Hematopoietic multipotent progenitor cell treated with erythropoietin and hydrocortisone succinate and interleukin-3 and kit ligand, for 4 days (in vitro differentiated cells): ENCODE measurements at regions not wholly inside any gene's neighbourhood (a gene's known extent, or its start where the extent isn't known, plus 50 kb on each side); places are given as distances from the start of the nearest gene placed in this dataset.

Source experiments
- DNase-seq: peaks from one replicate; pipeline ENCODE4 v3.0.0-alpha.2; 2015

- peak; percentile 17 for DNase-seq
Observed at GRCh38 chr11:43576320-43576802, 104.2 kb upstream of the HSD17B12 start.

GRCh38 chr11:43576803-43577521 lies 103.6 kb upstream of the HSD17B12 start:
- DNase-seq, result peak; percentile 74

DNA sequence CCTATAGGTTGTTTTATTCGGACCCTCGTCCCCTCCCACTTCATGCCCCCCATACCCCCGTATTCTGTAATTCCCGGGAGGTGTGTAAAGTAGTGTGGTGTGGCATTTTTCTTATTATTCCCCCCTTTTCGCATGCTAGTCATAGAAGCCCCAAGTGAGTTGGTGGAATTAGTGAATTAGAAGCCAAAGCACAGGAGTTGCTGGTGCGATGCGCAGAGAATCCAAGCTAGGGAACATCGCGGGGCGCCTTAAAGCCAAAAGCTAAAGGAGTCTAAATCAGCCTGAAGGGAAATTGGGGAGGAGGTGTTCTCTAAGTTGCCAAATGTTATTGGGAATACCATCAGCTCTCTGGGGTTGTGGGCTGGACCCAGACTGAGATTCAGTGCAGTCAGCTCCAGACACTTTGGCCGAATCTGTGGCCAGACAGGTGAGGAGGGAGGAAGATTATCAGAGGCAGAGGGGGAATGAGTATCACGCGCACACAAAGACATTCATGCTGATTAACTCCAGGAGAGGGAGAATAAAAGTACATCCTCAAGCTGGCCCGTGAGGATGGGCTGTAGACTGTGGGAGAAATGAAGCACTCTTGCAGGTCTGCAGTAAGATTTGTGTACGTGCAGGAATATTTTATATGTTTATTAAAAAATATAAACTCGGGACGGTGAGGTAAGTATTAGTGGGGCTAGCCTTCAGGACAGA lies 102.8 kb upstream of the HSD17B12 start:
- no peak for DNase-seq

DNA sequence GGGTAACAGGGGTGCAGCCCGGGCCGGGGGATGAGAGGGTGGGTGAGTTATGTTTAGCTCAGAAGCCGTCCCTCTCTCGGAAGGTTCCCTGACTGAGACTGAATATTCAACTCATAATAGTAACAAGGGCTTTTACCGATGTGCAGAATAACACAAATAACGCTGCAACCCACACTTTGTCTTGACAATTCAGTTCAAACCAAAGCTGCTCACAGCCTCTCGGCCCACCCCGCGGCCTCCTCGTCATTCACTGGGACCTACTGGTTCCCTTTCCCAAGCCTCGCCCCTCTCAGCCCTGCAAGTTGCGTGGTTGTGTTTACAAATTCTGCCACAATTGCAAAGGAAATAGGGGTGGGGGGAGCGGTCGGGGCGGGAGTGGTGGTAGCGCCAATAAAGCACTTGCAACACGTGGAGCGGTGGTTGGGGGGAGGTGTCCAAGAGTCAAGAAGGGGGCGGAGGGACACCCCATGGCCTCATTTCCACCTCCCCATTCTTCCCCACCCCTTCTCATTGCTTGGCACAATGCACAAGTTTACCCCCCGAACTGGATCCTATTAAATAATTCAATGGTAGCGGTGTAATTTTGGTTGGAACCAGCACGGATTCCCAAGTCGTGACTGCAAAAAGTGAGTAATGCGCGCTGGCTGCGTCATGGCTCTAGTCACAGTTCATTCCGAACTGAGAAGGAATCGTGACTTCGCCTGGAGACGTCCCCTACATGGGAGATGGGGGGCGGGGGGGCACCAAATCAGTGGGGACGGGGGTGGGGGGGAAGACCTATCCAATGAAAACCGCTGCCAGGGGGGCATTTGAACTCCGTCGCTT lies 102.0 kb upstream of the HSD17B12 start:
- peak; percentile 15 for DNase-seq

DNA sequence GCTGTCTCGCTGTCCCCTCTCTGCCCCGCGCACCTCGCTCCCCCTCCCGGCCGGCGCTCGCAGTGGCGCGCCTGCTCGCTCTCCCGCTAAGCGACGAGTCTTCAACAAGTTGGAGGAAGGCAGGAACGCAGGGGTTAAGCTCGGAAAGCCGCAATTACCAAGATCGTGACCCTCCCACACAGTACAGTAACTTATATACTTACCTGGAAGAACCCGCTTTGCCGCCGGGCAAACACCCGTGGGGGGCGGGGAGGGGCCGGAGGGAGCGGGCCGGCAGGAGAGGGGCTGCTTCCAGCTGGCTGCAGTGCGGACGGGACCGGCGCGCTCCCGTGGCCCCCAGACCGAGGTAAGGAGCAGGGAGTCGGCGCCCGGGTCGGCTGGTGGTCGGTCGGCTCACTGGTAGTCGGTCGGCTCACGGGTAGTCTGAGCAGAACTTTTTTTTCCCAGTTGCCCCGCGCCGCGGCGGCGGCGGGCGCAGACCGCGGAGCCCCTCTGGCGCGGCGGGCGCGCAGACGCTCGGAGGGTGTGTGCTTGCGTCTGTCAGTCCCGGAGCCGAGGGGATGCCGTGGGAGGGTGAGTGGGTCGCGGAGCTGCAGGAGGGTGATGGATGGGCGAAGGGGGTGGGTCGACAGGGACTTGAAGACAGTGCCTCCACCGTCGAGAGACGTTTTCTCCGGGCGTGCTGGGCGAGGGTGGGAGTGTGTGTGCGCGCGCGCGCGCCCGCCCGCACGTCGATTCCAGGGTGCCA lies 101.2 kb upstream of the HSD17B12 start:
- DNase-seq, result peak; percentile 76

DNA sequence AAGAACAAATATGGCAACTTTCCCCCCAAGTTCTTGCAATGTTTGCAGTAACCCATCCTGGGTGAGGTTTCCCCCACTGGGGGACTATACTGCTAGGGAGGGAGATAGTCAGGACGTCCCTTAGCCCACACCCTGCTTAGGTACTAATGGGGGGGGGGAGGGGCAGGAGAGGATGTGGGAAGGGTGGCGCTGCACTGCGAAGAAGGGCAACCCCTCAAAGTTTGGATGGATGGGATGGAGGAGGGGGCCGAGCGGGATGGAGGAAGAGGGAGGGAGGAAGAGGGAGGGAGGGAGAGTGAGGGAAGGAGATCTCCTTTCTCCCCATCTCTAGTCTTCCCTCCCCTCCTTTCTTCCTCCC lies 100.6 kb upstream of the HSD17B12 start:
- DNase-seq, result no peak

GRCh38 chr11:43580735-43581369 lies 99.7 kb upstream of the HSD17B12 start:
- DNase-seq, result peak; percentile 47

DNA sequence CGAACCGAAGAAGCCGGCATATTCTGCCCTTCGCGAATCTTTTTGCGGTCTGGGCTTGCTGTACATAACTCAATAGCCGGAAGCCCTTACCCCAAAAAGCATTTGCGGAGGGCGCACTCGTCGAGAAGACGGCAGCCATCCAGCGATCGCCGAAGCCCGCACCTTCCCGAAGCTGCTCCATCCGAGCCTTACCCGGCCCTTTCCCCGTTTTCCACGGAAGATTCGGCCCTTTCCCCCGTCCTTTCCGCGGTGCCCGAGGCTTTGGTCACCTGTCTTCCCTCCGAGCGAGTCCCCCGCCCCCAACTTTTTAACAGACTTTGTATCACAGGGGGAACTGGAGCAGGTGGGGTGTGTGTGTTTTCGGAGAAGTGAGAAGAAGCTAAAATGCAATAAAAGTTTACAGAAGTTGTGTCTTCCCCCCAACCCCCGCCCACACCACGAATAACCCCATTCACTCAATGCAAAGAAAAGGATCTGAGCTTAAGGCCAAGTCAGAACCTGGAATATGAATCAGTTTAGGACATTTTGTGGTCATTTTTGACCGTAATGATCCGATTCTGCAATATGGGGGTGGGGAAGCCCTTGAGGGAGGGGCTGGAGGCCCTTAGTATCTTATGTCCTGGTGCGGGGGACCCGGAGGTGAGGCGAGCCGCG lies 99.0 kb upstream of the HSD17B12 start:
- DNase-seq, result no peak

DNA sequence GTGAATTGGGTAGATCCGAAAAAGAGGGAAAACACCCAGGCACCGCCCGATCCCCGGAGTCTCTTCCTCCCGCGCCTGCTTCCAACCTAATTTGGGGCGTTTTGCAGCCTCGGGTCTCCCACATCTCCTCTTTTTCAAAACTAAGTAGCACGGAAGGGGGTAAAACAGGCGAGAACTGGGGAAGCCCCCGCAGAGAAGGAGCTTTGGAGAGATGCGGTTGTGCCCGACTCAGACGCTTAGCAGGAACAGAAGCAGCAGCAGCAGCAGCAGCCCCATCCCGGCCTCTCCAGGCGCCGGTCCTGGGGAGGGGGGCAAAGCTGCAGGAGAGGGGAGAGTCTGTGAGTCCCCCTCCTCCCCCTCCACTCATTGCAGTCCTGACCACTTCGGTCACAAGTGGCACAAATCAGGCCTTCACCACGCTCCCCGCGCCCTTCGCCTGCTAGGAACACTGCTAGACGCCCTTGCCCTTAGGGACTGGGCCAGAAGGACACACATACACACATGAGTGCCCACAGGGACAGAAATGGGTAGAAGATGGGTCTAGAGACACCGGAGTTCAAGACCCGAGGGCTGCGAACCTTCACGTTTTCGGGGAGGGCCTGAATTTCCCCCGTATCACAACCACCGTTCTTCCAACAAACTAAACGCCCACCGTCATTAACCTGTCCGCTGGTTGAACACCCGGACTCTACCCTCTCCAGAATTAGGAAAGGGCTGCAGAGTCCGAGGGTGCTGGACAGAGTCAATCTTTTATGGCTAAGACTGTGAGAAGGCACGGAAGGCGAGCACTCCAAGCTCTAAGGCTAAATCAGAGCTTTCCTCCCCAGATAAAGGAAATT lies 98.3 kb upstream of the HSD17B12 start:
- no peak for DNase-seq

DNA sequence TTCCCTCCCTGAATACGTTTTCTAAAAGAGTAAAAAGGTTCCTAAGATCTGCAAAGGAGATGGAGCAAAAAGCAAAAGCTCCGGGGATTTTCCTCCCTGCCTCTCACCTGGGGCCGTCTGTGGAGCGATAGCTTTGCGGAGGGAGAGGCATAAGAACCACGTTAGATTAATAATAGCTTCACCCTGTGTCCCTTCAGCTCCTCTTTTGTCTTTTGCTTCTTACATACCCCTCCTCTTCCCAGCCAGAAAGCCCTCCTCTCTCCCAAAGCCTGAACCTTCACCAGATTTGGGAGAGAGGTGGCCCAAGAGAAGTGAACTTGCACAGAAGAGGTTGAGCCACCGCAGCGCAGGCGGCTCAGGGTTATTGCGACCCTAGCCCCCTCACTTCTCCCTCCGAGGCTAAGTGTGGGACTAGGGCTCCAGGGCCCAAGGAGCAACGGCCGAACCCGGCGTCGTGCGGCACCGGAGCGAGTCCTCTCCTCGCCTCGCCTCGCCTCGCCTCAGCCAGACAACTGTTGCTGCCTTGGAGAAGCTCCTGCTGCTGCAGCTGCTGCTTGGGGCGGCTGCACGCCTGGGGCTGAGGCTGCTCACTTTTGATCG lies 97.6 kb upstream of the HSD17B12 start:
- DNase-seq, result no peak

GRCh38 chr11:43583548-43583947 lies 97.0 kb upstream of the HSD17B12 start:
- DNase-seq, result no peak

GRCh38 chr11:43585877-43586608 lies 94.5 kb upstream of the HSD17B12 start:
- peak; percentile 28 for DNase-seq

DNA sequence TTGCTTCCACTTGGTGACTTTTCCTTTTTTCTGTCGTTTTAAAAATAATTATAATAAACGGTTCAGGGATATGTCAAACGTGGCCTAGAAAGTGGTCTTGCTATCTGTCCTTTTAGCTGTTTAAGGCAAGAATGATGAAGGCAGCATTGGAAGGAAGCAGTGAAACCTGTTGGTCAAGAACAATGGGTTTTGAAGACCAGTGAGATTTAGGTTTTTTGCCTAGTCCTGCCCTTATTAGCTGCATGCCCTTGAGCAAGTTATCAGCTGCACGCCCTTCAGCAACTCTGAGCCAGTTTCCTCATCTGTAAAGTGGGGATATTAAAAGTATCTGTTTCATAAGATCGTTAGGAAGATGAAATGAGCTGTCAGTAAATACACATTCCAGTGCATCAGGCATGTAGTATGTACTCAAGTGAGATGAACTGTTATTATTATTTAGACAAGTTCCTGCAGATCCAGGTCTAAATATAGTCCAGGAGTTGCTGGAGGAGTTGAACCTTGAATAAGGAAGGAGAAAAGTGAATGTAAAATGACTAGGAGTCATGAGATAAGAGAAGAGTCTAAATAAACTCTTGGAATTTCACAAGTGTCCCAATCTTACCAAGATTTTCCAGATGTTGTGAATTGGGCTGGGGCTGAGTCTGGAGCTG lies 90.8 kb upstream of the HSD17B12 start:
- no peak for DNase-seq

- DNase-seq, result no peak
Observed at GRCh38 chr11:43601511-43601910, 79.0 kb upstream of the HSD17B12 start.

DNA sequence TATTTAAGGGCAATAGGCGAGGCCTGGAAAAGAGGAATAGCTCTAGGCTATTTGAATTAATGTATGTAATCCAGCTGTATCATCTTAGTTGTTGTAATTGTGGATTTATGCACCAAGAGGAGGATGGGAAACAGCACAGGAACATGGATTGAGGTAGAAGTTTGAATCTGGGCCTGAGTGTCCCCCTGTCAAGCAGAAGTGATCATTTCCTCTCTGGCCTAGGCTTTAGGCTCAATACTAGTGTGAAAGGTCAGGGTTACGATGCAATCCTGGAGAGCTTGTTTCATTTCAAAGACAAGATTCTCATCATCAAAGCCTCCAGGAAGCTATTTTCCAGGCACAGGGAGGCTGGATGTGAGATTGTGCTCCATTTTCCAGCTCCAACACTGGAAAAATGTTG lies 77.9 kb upstream of the HSD17B12 start:
- no peak for DNase-seq

DNA sequence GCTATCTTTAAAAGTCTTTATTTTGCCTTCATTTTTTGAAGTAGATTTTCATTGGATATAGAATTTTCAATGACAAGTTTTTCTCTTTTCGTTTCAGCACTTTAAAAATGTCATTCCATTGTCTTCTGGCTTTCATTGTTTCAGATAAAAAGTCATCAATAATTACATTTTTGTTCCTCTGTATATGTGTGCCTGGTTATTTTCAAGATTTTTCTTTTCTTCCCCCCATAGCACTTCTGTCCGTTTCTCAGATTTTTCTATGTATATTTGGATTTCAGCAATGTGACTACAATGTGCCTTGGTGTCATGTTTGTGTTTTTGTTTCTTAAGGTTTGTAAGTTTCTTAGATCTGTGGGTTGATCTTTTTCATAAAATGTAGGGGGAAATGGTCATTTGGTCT lies 66.3 kb upstream of the HSD17B12 start:
- DNase-seq, result no peak

GRCh38 chr11:43619863-43620505 lies 60.6 kb upstream of the HSD17B12 start:
- no peak for DNase-seq

- DNase-seq, result no peak
Observed at GRCh38 chr11:43626798-43627197, 53.7 kb upstream of the HSD17B12 start.
